H9 (cell line): ENCODE measurements at regions not wholly inside any gene's neighbourhood (a gene's known extent, or its start where the extent isn't known, plus 50 kb on each side); places are given as distances from the start of the nearest gene placed in this dataset.

Experiments
- DNase-seq: peaks from one replicate; pipeline ENCODE4 v3.0.0-alpha.2; 2017
- H2AFZ ChIP-seq: one replicate; pipeline ENCODE4 v1.6.1; 2013; ENCODE audit warnings: mild to moderate bottlenecking, low read length, control low read depth, moderate library complexity
- H2AK5ac ChIP-seq: 2 replicates; pipeline ENCODE4 v1.6.1; 2013; ENCODE audit warnings: low read length, control low read depth, mixed read lengths; ENCODE audit not compliant: insufficient read length
- H2BK120ac ChIP-seq: one replicate; pipeline ENCODE4 v1.6.1; 2013; ENCODE audit warnings: low read depth, mild to moderate bottlenecking, low read length, control low read depth, inconsistent platforms; ENCODE audit not compliant: poor library complexity, severe bottlenecking
- H2BK12ac ChIP-seq: 2 replicates; pipeline ENCODE4 v1.6.1; 2013; ENCODE audit warnings: low read length, control low read depth, mixed read lengths, low read depth; ENCODE audit not compliant: insufficient read length
- H2BK15ac ChIP-seq: 2 replicates; pipeline ENCODE4 v1.6.1; 2013; ENCODE audit warnings: low read depth, low read length, control low read depth
- H2BK20ac ChIP-seq: one replicate; pipeline ENCODE4 v1.6.1; 2013; ENCODE audit warnings: low read depth, mild to moderate bottlenecking, low read length, control low read depth, inconsistent platforms; ENCODE audit not compliant: poor library complexity, severe bottlenecking
- H2BK5ac ChIP-seq: 2 replicates; pipeline ENCODE4 v1.6.1; 2013; ENCODE audit warnings: low read length, control low read depth, mixed read lengths; ENCODE audit not compliant: insufficient read length
- H3K14ac ChIP-seq: 2 replicates; pipeline ENCODE4 v1.6.1; 2013; ENCODE audit warnings: low read length, control low read depth; ENCODE audit not compliant: insufficient read depth
- H3K18ac ChIP-seq: 2 replicates; pipeline ENCODE4 v1.6.1; 2013; ENCODE audit warnings: low read depth, mild to moderate bottlenecking, mixed read lengths, low read length, control low read depth; ENCODE audit not compliant: insufficient read length
- H3K23ac ChIP-seq: 2 replicates; pipeline ENCODE4 v1.6.1; 2013; ENCODE audit warnings: low read length, control low read depth, mixed read lengths, low read depth; ENCODE audit not compliant: insufficient read length
- H3K23me2 ChIP-seq: 2 replicates; pipeline ENCODE4 v1.6.1; 2013; ENCODE audit warnings: low read depth, mild to moderate bottlenecking, mixed read lengths, low read length, control low read depth; ENCODE audit not compliant: insufficient read length, poor library complexity, severe bottlenecking
- H3K27ac ChIP-seq: 2 replicates; pipeline ENCODE4 v1.5.1; 2013; ENCODE audit warnings: low read length, control low read depth, mixed read lengths, low read depth; ENCODE audit not compliant: insufficient read length
- H3K27me3 ChIP-seq: 2 replicates; pipeline ENCODE4 v1.6.1; 2013; ENCODE audit warnings: low read length, control low read depth, inconsistent platforms; ENCODE audit not compliant: insufficient read depth
- H3K4ac ChIP-seq: 2 replicates; pipeline ENCODE4 v1.6.1; 2013; ENCODE audit warnings: low read depth, mild to moderate bottlenecking, control low read depth, inconsistent platforms, low read length, moderate library complexity
- H3K4me1 ChIP-seq: 2 replicates; pipeline ENCODE4 v1.6.1; 2013; ENCODE audit warnings: low read length, control low read depth, inconsistent platforms; ENCODE audit not compliant: insufficient read depth
- H3K4me2 ChIP-seq: 2 replicates; pipeline ENCODE4 v1.6.1; 2013; ENCODE audit warnings: low read length, control low read depth, mixed read lengths; ENCODE audit not compliant: insufficient read length, insufficient read depth
- H3K56ac ChIP-seq: 2 replicates; pipeline ENCODE4 v1.6.1; 2013; ENCODE audit warnings: low read depth, mild to moderate bottlenecking, mixed read lengths, low read length, control low read depth; ENCODE audit not compliant: insufficient read length
- H3K79me1 ChIP-seq: 2 replicates; pipeline ENCODE4 v1.6.1; 2013; ENCODE audit warnings: low read depth, mild to moderate bottlenecking, moderate library complexity, low read length, control low read depth, inconsistent platforms; ENCODE audit not compliant: insufficient read depth, poor library complexity, severe bottlenecking
- H3K79me2 ChIP-seq: 2 replicates; pipeline ENCODE4 v1.6.1; 2013; ENCODE audit warnings: low read length, control low read depth, inconsistent platforms; ENCODE audit not compliant: insufficient read depth
- H3K9ac ChIP-seq: 2 replicates; pipeline ENCODE4 v1.6.1; 2013; ENCODE audit warnings: low read length, control low read depth, mixed read lengths; ENCODE audit not compliant: insufficient read length; ENCODE audit errors: extremely low read depth
- H3K9me3 ChIP-seq: one replicate; pipeline ENCODE4 v1.6.1; 2013; ENCODE audit warnings: low read depth, low read length, inconsistent platforms; ENCODE audit not compliant: control insufficient read depth
- H3T11ph ChIP-seq: one replicate; pipeline ENCODE4 v1.6.1; 2013; ENCODE audit warnings: mild to moderate bottlenecking, low read length, control low read depth, inconsistent platforms
- H4K20me1 ChIP-seq: one replicate; pipeline ENCODE4 v1.6.1; 2013; ENCODE audit not compliant: control insufficient read depth, insufficient read length, insufficient read depth
- H4K5ac ChIP-seq: 2 replicates; pipeline ENCODE4 v1.6.1; 2013; ENCODE audit warnings: low read depth, mild to moderate bottlenecking, mixed read lengths, low read length, control low read depth; ENCODE audit not compliant: insufficient read length
- H4K8ac ChIP-seq: replicated peaks from 2 replicates; pipeline ENCODE4 v1.6.1; 2013; ENCODE audit warnings: low read length, control low read depth, mixed read lengths, low read depth; ENCODE audit not compliant: insufficient read length
- H4K91ac ChIP-seq: 2 replicates; pipeline ENCODE4 v1.6.1; 2013; ENCODE audit warnings: low read depth, mild to moderate bottlenecking, moderate library complexity, mixed read lengths, low read length, control low read depth; ENCODE audit not compliant: insufficient read length
- H3K27ac Mint-ChIP-seq, 3 experiments: 2 replicates in 2 of 3; 3 replicates in 1 of 3; pipeline ENCODE4 v1.8.0; 2020 to 2021; ENCODE audit warnings: mixed read lengths in 3 of 3, mild to moderate bottlenecking in 1 of 3, moderate library complexity in 1 of 3
- H3K27me3 Mint-ChIP-seq: 2 replicates; pipeline ENCODE4 v1.8.0; 2021; ENCODE audit warnings: low read depth, mild to moderate bottlenecking, moderate library complexity, mixed read lengths
- H3K36me3 Mint-ChIP-seq, 3 experiments: 2 replicates in 2 of 3; 3 replicates in 1 of 3; pipeline ENCODE4 v1.8.0; 2020 to 2021; ENCODE audit warnings: low read depth in 3 of 3, mixed read lengths in 3 of 3; ENCODE audit not compliant: insufficient read depth in 1 of 3
- H3K4me1 Mint-ChIP-seq, 2 experiments: 2 replicates each; pipeline ENCODE4 v1.8.0; 2020; ENCODE audit warnings: mixed read lengths in 2 of 2
- H3K4me3 Mint-ChIP-seq, 2 experiments: 2 replicates in 1 of 2; 3 replicates in 1 of 2; pipeline ENCODE4 v1.8.0; 2020 to 2021; ENCODE audit warnings: mild to moderate bottlenecking in 2 of 2, mixed read lengths in 2 of 2, moderate library complexity in 1 of 2
- H3K9me3 Mint-ChIP-seq, 2 experiments: 2 replicates in 1 of 2; 3 replicates in 1 of 2; pipeline ENCODE4 v1.8.0; 2020; ENCODE audit warnings: mild to moderate bottlenecking in 2 of 2, mixed read lengths in 2 of 2, moderate library complexity in 1 of 2
- WGBS: extraction: QIAGEN DNeasy Blood & Tissue Kit; methylation state at CpG from one replicate; pipeline ENCODE4 v1.1.7; 2013; ENCODE audit warnings: missing lambda C conversion rate, low lambda C conversion rate, mixed read lengths; ENCODE audit not compliant: insufficient read length; ENCODE audit errors: extremely low coverage; 5-methylcytosine and 5-hydroxymethylcytosine counted together
- TF ChIP-seq, protein P1 (sequence below): fragments of 200-600 bp; sonication (generic); conservative IDR thresholded peaks from 3 replicates; pipeline ENCODE4 v1.8.0; 2021; ENCODE audit warnings: antibody characterized with exemption, mild to moderate bottlenecking

DNA sequence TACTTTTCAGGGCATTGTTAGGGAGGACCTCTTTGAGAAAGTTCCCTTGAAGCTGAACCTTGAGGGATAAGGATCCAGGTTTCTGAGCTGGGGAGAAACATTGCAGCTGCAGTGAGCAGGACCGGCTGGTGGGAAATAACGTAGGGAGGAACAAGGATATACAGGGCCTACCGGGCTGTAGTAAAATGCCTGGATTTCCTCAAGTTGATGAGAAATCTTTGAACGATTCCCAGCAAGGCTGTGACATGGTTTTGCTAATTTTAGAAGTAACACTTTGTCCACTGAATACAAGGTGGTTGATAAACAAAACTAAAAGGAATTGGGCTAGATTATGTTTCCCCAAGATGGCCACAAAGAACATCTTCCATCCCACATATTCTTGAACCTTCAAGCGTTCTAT, 137.0 kb upstream of the AGBL1 start:
- H2AFZ ChIP-seq = no peak overlapping the region
- Mint-ChIP-seq H3K27me3 (no peaks in the 10 kb centered on the region), H3K9me3 (peaks cover 0 to 3% of the 10 kb centered on the region in 2 experiments; a peak in 1 of 5 replicates), H3K4me1 (no peaks in the 10 kb centered on the region), H3K27ac (no peak overlapping the region), H3K4me3 (no peak overlapping the region), H3K36me3 (no peaks in the 10 kb centered on the region; a peak in 1 of 7 replicates)
- H3K9ac ChIP-seq = no peak overlapping the region
- no peak overlapping the region for H4K91ac ChIP-seq
- no peak for DNase-seq
- H2BK20ac ChIP-seq = no peak overlapping the region
- H3K4me2 ChIP-seq = no peak overlapping the region
- WGBS = no CpG with 5 or more reads among the region's 5 CpGs
- no peak overlapping the region for H2AK5ac ChIP-seq
- no peaks in the 10 kb centered on the region for H3K79me1 ChIP-seq
- H3K27ac ChIP-seq = no peak overlapping the region
- no peaks in the 10 kb centered on the region for H3K9me3 ChIP-seq
- no peak overlapping the region for H4K5ac ChIP-seq
- H3K79me2 ChIP-seq = no peaks in the 10 kb centered on the region
- no peak overlapping the region for H3K14ac ChIP-seq
- no peak overlapping the region for H3K18ac ChIP-seq
- no peak overlapping the region for H3K4ac ChIP-seq
- H2BK5ac ChIP-seq = no peak overlapping the region
- TF ChIP-seq, protein P1, sequence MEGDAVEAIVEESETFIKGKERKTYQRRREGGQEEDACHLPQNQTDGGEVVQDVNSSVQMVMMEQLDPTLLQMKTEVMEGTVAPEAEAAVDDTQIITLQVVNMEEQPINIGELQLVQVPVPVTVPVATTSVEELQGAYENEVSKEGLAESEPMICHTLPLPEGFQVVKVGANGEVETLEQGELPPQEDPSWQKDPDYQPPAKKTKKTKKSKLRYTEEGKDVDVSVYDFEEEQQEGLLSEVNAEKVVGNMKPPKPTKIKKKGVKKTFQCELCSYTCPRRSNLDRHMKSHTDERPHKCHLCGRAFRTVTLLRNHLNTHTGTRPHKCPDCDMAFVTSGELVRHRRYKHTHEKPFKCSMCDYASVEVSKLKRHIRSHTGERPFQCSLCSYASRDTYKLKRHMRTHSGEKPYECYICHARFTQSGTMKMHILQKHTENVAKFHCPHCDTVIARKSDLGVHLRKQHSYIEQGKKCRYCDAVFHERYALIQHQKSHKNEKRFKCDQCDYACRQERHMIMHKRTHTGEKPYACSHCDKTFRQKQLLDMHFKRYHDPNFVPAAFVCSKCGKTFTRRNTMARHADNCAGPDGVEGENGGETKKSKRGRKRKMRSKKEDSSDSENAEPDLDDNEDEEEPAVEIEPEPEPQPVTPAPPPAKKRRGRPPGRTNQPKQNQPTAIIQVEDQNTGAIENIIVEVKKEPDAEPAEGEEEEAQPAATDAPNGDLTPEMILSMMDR = no peak
- no peak overlapping the region for H3K56ac ChIP-seq
- no peak overlapping the region for H2BK15ac ChIP-seq
- H4K8ac ChIP-seq = no peak overlapping the region
- no peaks in the 10 kb centered on the region for H3K23me2 ChIP-seq
- no peaks in the 10 kb centered on the region for H4K20me1 ChIP-seq
- no peak overlapping the region for H3T11ph ChIP-seq
- no peak overlapping the region for H2BK12ac ChIP-seq
- no peaks in the 10 kb centered on the region for H3K4me1 ChIP-seq
- H3K27me3 ChIP-seq = no peaks in the 10 kb centered on the region; the same call in 1 of the 2 replicates
- no peak overlapping the region for H3K23ac ChIP-seq
- no peak overlapping the region for H2BK120ac ChIP-seq
